Mammary epithelial cell (primary cell): ENCODE measurements at regions not wholly inside any gene's neighbourhood (a gene's known extent, or its start where the extent isn't known, plus 50 kb on each side); places are given as distances from the start of the nearest gene placed in this dataset.

Source experiments
- CTCF ChIP-seq, 2 donors: IDR thresholded peaks in 1 of 2; conservative IDR thresholded peaks in 1 of 2; 2 replicates each; pipeline ENCODE4 v1.5.1; 2011 to 2012; ENCODE audit warnings: inconsistent platforms in 2 of 2, low read length in 2 of 2, mild to moderate bottlenecking in 2 of 2, control low read depth in 1 of 2, low read depth in 1 of 2; ENCODE audit not compliant: insufficient read depth in 1 of 2; ENCODE audit errors: extremely low read depth in 1 of 2
- EZH2 ChIP-seq: IDR thresholded peaks from 2 replicates; pipeline ENCODE4 v1.6.1; 2012; ENCODE audit warnings: low read length, inconsistent platforms, borderline replicate concordance

- TF ChIP-seq EZH2, result no peak
- TF ChIP-seq CTCF (conservative IDR thresholded peaks at IDR 0.05 in 1 of 2, IDR thresholded peaks at IDR 0.05 in 1 of 2; ENCODE audit: extremely low read depth in 1 of 2, insufficient read depth in 1 of 2, low read depth in 1 of 2, low read length in 2 of 2), result no peak
Observed at GRCh38 chr4:72896515-72896914, 173.0 kb downstream of the COX18 start.
